H1 (cell line): ENCODE measurements at regions not wholly inside any gene's neighbourhood (a gene's known extent, or its start where the extent isn't known, plus 50 kb on each side); places are given as distances from the start of the nearest gene placed in this dataset.

Source experiments
- CHD1 ChIP-seq: IDR thresholded peaks from 2 replicates; pipeline ENCODE4 v1.6.1; 2012; ENCODE audit warnings: low read depth, low read length, improper control_type of control experiment
- CHD2 ChIP-seq: IDR thresholded peaks from 2 replicates; pipeline ENCODE4 v1.6.1; 2012; ENCODE audit warnings: low read length, improper control_type of control experiment
- CHD7 ChIP-seq: fragments of 300-600 bp; sonication (generic); IDR thresholded peaks from 2 replicates; pipeline ENCODE4 v1.7.1; 2012; ENCODE audit warnings: low read length, moderate library complexity, mild to moderate bottlenecking, inconsistent platforms; ENCODE audit not compliant: insufficient replicate concordance
- CREB1 ChIP-seq: IDR thresholded peaks from 2 replicates; pipeline ENCODE4 v1.6.1; 2012; ENCODE audit warnings: inconsistent platforms
- CTCF ChIP-seq, 3 experiments: IDR thresholded peaks; 1 replicate in 2 of 3; 2 replicates in 1 of 3; pipeline versions ENCODE4 v1.5.1 to v1.6.1; 2011; ENCODE audit warnings: low read length in 3 of 3, mild to moderate bottlenecking in 3 of 3, inconsistent platforms in 2 of 3, low read depth in 1 of 3, moderate library complexity in 1 of 3; ENCODE audit not compliant: insufficient read depth in 1 of 3; ENCODE audit errors: control extremely low read depth in 1 of 3
- EGR1 ChIP-seq: IDR thresholded peaks from 2 replicates; pipeline ENCODE4 v1.6.1; 2011; ENCODE audit warnings: low read depth, low read length, borderline replicate concordance
- EP300 ChIP-seq, 2 experiments: IDR thresholded peaks; 1 replicate in 1 of 2; 2 replicates in 1 of 2; pipeline ENCODE4 v1.6.1; 2011 to 2012; ENCODE audit warnings: low read depth in 2 of 2, low read length in 2 of 2, mild to moderate bottlenecking in 2 of 2, borderline replicate concordance in 1 of 2, inconsistent platforms in 1 of 2, moderate library complexity in 1 of 2
- FOSL1 ChIP-seq: IDR thresholded peaks from 2 replicates; pipeline ENCODE4 v1.6.1; 2011; ENCODE audit warnings: mild to moderate bottlenecking, low read depth, low read length, moderate library complexity; ENCODE audit not compliant: insufficient read depth
- POLR2A ChIP-seq, 2 experiments: IDR thresholded peaks; 1 replicate in 1 of 2; 2 replicates in 1 of 2; pipeline ENCODE4 v1.6.1; 2011; ENCODE audit warnings: low read depth in 2 of 2, low read length in 2 of 2, mild to moderate bottlenecking in 2 of 2; ENCODE audit errors: control extremely low read depth in 1 of 2
- SRF ChIP-seq: IDR thresholded peaks from 2 replicates; pipeline ENCODE4 v1.6.1; 2011; ENCODE audit warnings: mild to moderate bottlenecking, low read depth, low read length, moderate library complexity

DNA sequence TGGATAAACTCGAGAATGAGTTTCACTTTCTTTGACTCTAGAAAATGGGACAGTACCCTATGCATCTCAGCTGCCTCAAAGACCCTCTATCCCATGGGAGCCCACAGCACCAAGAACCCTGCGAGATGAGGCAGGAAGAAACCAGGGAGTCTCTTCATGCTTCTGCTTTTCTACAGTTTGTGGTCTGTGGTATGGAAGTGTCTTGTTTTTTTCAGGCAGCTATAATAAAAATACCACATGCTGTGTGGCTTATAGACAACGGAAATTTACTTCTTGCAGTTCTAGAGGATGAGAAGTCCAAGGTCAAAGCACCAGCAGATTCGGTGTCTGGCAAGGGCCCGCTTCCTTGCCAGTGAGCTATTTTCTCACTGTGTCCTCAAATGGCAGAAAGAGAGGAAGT lies 257.9 kb downstream of the SUCLG1 start (continued):
- no peak for TF ChIP-seq CHD7
- no peak for TF ChIP-seq SRF
- no peak for TF ChIP-seq POLR2A (IDR thresholded peaks at IDR 0.05; ENCODE audit: control extremely low read depth in 1 of 2, low read depth in 2 of 2, low read length in 2 of 2)
- no peak for TF ChIP-seq FOSL1
- no peak for TF ChIP-seq CREB1
- no peak for TF ChIP-seq EP300 (IDR thresholded peaks at IDR 0.05; ENCODE audit: borderline replicate concordance in 1 of 2, low read depth in 2 of 2, low read length in 2 of 2)
- TF ChIP-seq CHD2 = no peak
- TF ChIP-seq EGR1 = no peak
- no peak for TF ChIP-seq CTCF (IDR thresholded peaks at IDR 0.05; ENCODE audit: control extremely low read depth in 1 of 3, insufficient read depth in 1 of 3, low read depth in 1 of 3, low read length in 3 of 3)
- no peak for TF ChIP-seq CHD1
